ENCODE measurements at regions not wholly inside any gene's neighbourhood (a gene's known extent, or its start where the extent isn't known, plus 50 kb on each side); places are given as distances from the start of the nearest gene placed in this dataset.

DNA sequence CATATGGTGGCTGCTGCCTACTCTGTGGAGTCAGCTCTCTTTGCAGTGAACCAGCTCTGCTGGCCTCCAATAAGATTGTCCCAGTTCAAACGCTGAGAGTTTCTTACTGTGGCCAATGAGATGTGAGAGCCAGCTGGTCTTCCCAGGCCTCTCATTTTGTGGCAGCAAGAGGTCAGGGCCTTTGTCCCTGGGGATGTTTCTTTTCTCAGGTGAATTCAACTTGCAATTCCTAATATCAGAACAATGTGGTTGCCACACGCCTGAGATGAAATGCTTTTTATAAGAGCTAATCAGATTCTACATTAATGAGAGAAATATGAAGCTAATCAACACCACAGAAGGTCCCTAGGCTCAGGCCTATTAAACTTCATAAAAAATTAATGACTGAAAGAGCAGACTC is 660.1 kb upstream of the CAMK1G start:
- DNase-seq = no peak

DNA sequence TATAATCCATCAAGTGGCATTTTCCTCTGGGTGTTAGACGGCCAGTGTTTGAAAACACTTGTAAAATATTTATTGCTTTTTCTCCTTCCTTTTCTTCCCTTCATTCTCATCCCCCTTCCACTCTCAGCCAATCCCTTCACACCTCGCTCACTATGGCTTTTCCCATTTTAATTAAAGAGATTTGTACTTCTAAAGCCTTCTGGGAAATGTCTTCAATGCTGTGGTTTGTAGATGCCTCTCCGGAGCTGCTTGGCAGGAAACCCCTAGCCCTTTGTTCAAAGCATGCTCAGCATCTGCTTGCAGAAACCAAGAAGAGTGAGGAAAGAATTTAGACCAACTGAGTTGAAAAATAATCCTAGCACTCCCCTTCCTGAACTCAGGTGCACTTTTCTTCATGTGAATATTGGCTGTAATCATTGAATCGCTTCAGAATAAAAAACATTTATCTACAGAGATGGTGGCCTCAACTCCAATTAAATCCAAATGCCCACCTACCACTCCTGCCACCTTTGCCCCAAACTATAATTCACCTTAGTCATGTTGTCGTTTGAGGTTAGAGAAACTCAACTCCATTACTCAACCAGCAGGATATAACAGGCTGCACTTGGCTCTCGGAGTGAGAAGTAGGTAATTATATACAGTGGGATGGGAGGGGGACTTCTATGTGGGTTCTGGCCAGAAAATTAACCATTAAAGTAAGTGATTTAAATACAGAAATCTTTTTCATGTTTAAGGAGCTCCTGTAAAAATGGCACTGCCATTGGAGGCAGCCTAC is 659.4 kb upstream of the CAMK1G start:
- DNase-seq = no peak

DNA sequence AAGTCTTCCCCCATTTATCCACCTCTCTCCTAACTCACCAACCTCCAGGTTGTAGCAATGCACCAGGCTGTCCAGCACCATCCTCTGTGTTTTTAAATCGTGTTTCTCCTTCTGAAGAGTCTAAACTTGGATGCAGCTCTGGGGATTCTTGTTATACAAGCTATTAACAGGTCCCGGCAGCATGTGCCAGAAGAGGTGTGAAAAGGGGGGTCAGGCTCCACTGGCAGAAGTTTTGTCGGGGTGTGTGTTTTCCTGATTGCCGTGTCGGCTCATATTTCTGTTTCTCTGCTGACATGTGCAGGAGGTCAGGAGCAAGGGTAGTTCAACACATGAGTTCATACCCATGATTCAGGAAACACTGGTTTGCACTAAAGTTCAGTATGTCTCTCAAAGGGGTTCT is 658.6 kb upstream of the CAMK1G start:
- no peak for DNase-seq

DNA sequence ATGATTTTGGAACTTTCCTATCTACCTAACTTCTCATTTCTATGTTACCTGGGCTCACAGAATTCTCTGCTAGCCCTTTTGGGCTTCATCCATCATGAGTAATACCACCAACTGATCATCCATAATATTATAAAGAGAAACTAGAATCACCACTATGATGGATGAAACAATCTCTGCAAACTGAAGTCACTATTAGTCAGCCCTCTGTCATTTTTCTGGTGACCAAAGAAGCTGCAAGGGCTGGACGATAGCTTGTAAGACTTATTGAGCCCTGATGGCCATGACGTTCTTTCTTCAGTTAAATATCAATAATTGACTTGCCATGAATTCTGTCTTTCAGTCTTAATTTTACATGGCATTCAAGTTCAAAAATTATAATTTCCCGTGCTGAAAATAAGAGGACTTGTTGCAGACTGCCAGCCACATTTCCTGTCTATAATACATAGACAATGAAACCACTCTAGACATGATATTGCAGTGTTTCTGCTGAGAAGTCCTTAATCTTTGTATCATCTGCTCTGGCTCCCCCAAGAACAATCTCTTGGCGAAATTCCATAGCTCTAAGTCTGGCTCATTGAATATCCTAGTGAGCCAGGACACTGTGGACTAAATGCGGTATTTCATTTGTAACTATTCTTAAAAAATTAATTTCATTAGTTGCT is 655.0 kb upstream of the CAMK1G start:
- DNase-seq = no peak

DNA sequence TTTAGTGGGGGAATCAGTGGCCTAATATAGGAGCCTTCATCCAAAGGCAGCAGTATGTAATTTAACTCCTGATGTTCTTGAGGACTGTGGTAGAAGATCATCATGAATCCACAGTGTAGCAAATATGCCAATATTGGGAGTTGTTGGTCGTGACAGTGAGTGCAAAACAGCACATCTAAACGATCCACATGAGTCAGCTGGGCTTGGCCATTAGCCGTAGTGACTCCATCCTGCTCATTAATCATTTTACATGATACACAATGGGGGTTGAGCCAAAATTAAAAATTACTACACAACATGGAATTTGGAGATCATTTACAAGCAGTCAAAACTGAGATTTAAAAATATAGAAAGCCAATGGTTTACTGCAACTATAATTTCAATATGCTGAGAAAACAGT is 653.9 kb upstream of the CAMK1G start:
- no peak for DNase-seq

- DNase-seq = no peak
Observed at GRCh38 chr1:208931936-208932335, 651.6 kb upstream of the CAMK1G start.

- DNase-seq = no peak
Observed at GRCh38 chr1:208933984-208934525, 649.5 kb upstream of the CAMK1G start.

- DNase-seq = no peak
Observed at GRCh38 chr1:208934933-208935332, 648.6 kb upstream of the CAMK1G start.

DNA sequence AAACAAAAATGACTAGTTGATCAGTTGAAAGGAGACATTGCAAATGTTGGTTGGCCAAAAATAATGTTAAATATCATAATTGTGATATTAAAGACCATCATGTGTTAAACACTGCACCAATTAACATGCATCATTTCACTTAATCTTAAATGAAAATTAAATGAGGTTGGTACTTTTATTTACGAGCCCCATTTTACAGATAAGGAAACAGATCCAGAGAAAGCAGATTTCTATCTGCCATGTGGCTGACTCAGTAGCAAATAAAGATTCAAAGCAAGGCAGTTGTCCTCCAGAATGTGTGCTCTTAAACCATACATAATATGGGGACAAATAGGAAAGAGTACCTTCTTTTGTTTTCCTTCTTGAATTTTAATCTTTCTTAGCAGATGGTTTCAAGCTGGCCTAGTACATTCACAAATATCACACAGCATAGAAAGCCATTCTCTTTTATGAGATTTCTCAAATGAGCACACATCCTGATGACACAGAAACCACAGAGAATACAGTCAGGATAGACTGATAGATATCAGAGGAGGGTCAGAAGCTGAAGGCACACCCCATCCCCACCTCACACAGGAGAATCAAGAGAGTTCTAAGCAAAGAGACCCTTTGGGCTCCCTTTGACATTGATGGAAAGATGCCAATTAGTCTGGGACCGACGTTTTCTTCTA is 647.9 kb upstream of the CAMK1G start:
- DNase-seq = no peak

GRCh38 chr1:208939537-208940085 is 643.9 kb upstream of the CAMK1G start:
- no peak for DNase-seq

- no peak for DNase-seq
Observed at GRCh38 chr1:208942394-208943130, 641.0 kb upstream of the CAMK1G start.

- no peak for DNase-seq
Observed at GRCh38 chr1:208943291-208943690, 640.2 kb upstream of the CAMK1G start.

- DNase-seq = no peak
Observed at GRCh38 chr1:208944981-208945451, 638.5 kb upstream of the CAMK1G start.

DNA sequence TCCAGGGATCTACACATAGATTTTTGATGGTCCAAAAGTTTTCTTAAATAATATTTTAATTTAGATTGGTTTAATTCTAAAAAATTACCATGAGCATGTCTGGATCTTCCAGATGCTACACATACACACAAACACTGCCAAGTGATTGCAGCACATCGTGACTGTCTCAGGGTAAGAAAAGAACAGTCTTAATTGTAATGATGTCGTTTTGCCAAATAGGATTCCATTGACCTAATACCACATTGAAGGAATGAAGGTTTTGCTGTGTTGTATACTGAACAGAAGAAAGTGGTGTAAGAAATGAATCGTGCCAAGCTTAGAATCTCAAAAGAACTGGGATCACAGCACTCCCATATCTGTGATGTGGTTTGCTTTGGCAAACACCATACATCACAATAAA is 633.3 kb upstream of the CAMK1G start:
- DNase-seq = no peak

DNA sequence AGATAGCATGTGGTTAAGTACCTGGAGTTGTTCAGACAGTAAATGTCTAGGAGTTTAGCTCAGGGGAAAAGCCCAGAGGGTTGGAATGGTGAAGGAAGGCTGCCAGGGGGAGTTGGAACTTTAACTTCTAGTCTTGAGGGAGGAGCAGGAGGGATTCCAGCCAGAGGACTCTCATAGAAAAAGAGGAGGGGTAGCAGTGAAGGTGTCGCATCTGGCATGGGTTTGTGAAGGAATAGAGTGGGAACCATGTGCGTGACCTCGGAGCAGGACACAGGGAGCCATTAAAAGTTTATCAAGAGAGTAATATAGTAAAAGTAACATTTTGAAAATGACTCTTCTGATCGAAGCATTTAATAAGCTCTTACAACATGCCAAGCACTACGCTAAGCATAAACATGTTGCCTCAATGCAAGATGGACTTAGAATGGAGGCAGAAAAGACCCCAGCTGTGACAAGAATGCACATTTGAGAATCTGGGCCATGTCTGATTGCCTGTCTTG is 632.4 kb upstream of the CAMK1G start:
- no peak for DNase-seq

GRCh38 chr1:208951908-208952307 is 631.6 kb upstream of the CAMK1G start:
- peak; percentile 23 for DNase-seq

GRCh38 chr1:208962867-208963266 is 620.6 kb upstream of the CAMK1G start:
- no peak for DNase-seq

GRCh38 chr1:208965351-208965750 is 618.2 kb upstream of the CAMK1G start:
- no peak for DNase-seq

GRCh38 chr1:208967334-208967733 is 616.2 kb upstream of the CAMK1G start:
- DNase-seq = no peak

DNA sequence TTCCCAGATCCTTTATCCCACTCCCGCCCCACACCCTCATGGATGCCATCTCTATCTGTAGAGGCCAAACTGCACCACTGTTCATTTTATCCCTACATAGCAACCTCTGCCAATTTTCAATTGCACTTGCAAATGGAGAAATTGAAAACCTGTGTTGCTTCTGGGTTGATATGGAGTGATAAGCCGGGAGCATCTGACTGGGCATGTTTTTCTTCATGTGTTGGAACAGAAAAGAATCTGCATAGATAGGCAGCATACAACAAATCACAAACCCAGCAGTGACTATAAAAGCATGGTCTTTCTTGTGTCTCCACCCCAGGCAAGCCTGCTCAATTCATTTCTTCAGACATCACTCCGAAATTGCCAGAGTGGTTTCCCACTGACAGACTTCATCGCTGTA is 608.8 kb upstream of the CAMK1G start:
- no peak for DNase-seq

DNA sequence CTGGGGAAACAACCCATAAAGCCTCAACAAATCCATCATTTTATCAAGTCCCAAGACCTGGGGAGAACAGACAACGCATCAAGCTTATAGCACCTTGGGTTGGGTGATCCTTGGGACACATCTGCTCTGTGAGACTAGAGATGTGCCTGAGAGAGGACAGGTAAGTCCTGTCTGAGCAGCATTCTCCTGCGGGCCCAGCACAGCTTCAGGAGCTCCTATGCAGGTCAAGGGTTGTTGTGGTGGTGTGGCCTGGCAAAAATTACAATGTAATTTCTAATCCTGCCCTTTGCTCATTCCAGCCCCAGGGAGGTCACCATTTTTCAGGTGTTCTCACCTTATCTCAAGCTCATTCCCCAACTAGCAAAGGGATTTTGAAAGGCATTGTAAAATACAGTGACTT is 608.1 kb upstream of the CAMK1G start:
- no peak for DNase-seq

GRCh38 chr1:208977012-208977411 is 606.5 kb upstream of the CAMK1G start:
- DNase-seq = no peak

Data from right hindlimb (tissue), 1 donor.